ENCODE measurements at regions not wholly inside any gene's neighbourhood (a gene's known extent, or its start where the extent isn't known, plus 50 kb on each side); places are given as distances from the start of the nearest gene placed in this dataset.

- DNase-seq (ENCODE audit: low spot score) = no peak
These were observed 78.5 kb upstream of the PCBD1 start for GRCh38 chr10:70966646-70967553.

DNA sequence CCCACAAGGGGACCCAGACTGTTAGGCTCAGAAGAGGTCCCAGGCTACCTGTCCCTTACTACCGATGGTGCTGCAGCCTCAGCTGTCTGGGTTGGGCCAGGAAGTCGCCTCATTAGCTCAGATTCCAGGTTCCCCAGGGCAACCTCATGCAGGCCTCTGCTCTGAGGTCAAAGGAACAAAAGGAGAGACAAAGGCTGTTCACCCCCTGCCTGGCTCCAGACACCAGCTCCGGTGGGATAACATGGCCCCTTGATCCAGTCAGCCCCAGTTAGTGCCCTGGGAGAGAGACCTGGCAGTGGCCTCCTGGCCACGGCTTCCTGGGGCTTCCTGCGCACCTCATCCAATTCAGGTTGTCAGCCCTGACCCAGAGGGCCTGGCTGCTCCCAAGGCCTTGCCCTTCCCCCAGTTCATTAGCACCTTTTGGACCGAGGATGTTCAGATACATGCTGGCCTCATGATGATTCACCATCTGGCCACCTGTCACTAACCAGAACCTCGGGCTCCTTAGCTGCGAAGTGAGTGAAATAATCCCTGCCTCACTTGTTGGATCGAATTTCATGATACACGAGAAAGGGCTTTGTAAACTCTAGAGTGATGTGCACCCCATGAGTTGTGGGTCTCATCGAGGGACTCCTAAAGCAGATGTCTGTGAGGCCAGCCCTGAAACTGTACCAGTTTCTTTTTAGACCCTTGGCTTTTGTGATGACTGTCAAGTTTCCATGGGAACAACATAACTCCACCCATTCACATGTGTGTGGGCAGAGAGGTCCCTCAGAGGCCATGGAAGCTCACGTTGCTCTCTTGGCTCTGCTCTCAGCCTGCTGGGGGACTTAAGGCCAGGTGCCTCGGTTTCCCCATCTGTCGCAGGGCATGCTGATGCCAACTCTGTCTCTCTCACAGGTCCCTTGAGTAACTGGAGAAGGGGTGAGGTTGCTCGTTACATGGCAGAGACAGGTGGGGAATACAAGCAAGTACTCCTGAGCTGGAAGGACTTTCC, 79.5 kb upstream of the PCBD1 start:
- peak; percentile 20 for DNase-seq (ENCODE audit: low spot score)

- DNase-seq (ENCODE audit: low spot score) = no peak
These were observed 80.8 kb upstream of the PCBD1 start for GRCh38 chr10:70969188-70969587.

DNA sequence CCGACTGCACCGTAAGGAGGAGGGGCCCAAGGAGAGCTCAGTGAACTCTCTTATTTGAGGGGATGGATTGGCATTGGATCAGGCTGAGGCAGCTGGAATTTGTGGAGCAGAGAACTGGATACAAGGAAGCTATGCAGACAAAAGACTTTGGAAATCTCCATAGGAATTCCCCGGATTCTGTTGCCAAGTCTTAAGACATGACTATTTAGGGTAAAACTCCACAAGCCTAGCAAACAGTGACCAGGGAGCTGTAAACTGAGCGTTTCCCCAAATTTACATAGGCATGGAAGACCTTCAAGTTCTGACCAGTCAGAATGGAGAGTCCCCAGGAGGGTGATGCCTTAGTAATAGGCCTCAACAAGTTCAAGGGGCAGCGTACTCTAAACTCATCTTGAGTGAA, 82.5 kb upstream of the PCBD1 start:
- no peak for DNase-seq (ENCODE audit: low spot score)

- no peak for DNase-seq (ENCODE audit: low spot score)
These were observed 84.9 kb upstream of the PCBD1 start for GRCh38 chr10:70973275-70973674.

- DNase-seq (ENCODE audit: low spot score) = peak; percentile 57
These were observed 86.1 kb upstream of the PCBD1 start for GRCh38 chr10:70974351-70974901.

DNA sequence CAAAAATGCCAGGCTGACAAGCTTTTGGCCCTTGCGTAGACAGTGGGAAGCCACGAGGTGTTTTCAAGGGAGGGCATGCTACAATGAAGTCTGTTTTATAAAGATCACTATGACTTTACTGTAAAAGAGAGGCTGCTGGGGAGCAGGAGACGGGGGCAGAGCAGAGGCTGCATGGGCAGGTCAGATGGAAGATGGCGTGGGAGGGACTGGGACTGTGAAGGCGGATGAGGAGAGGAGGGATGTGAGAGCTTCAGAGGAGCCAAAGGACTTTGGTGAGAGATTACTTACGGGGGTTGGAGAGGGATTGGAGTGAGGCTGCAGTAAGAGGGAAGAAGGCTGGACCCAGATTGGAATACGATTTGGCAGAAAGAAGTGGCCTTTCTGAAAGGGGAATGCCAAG, 86.6 kb upstream of the PCBD1 start:
- DNase-seq (ENCODE audit: low spot score) = no peak

DNA sequence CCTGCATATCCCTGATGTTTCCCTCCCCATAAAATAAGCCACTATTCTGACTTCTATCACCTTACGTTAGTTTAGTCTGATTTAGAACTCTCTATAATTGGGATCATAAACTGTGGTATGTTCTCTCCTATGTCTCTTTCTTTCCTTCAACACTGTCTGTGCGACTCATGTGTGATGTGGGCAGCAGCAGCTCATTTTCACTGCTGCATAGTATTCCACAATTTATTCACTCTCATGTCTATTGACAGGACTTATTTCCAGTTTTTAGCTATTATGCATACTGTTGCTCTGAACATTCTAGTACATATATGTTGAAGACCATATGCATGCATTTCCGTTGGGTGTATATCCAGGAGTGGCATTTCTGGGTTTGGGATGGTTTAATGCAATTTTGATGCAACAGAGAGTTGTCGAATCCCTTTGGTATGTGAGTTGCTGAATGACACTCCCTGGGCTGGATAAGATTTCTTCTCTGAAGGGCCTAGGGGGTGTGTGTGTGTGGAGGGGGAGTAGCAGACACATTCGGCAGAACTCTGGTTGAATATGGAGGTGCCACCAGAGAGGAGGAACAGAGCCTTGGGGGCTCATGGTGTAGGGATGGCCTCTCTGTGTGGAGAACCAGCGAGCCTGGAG, 87.8 kb upstream of the PCBD1 start:
- DNase-seq (ENCODE audit: low spot score) = no peak

- DNase-seq (ENCODE audit: low spot score) = no peak
These were observed 89.3 kb upstream of the PCBD1 start for GRCh38 chr10:70977625-70978024.

GRCh38 chr10:70978181-70978580, 89.8 kb upstream of the PCBD1 start:
- no peak for DNase-seq (ENCODE audit: low spot score)

GRCh38 chr10:70978816-70979480, 90.6 kb upstream of the PCBD1 start:
- DNase-seq (ENCODE audit: low spot score) = no peak

DNA sequence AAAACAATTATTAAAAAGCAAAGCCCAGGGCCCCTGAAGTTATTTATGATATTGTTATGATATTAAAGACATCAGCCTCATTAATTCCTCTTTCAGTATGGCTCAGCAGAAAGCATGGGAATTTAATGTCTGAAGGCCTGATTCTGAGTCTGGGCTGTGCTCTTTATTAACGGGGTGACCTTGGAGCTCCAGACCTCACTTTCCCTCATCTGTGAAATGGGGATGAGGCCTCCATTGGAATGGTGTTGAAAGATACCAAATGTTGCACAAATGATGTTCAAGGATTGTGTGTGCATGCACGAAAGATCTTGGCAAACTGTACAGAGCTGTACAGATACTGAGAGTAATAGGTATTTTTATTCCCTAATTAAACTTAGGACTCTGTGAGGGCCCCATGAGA, 92.3 kb upstream of the PCBD1 start:
- no peak for DNase-seq (ENCODE audit: low spot score)

DNA sequence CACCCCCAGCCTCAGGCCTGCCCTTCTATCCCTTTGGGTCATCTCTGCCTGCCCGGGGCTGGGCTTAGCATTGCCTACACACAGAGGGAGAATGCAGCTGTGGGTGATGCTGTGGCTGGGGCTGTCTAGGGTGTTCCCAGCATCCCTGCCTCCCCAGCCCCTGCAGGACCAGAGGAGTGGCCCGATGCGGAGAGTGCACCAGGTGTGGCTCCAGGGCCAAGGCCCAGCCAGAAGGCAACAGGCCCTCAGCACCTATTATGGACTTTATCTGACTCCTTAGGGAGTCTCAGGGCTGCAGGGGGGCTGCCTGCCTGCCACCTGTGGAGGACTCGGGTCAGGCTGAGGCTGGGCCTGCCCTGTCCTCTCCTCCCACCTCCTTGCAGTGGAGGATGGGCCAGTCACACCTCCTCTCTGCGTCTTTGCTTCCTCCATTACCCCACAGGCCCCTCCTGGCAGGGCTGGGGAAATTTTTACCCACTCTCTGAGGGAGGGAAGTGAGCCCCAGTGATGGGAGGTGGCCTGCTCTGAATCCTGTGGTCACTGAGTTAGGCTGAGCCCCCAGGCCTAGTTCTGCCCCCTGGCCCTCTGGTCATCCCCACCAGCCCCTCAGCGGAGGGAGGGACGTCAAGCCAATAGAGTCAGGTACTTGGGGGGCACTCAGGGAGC, 92.9 kb upstream of the PCBD1 start:
- DNase-seq (ENCODE audit: low spot score) = no peak

GRCh38 chr10:70981936-70982335, 93.6 kb upstream of the PCBD1 start:
- DNase-seq (ENCODE audit: low spot score) = no peak

DNA sequence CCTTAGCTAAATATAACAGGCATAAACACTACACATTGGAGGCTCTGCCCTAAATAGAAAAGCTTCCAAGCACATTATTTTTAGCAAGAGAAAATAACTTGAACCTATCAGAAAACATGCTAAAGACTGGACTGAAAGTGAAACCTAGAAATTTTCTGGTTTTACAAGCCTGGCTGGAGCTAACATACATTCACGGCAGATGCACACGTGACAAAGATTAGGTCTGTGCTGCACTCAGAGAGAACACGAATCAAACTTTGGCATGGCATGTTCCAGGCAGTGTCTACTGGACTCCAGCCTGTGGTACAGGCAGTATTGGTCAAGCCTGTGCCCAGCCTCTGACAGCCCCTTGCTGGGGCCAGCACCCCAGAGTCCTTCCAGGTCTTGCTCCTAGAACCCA, 94.1 kb upstream of the PCBD1 start:
- DNase-seq (ENCODE audit: low spot score) = no peak

- peak; percentile 72 for DNase-seq (ENCODE audit: low spot score)
These were observed 96.8 kb upstream of the PCBD1 start for GRCh38 chr10:70984986-70985722.

GRCh38 chr10:70985824-70986622, 97.7 kb upstream of the PCBD1 start:
- peak; percentile 90 for DNase-seq (ENCODE audit: low spot score)

GRCh38 chr10:70986623-70986950, 98.2 kb upstream of the PCBD1 start:
- no peak for DNase-seq (ENCODE audit: low spot score)

DNA sequence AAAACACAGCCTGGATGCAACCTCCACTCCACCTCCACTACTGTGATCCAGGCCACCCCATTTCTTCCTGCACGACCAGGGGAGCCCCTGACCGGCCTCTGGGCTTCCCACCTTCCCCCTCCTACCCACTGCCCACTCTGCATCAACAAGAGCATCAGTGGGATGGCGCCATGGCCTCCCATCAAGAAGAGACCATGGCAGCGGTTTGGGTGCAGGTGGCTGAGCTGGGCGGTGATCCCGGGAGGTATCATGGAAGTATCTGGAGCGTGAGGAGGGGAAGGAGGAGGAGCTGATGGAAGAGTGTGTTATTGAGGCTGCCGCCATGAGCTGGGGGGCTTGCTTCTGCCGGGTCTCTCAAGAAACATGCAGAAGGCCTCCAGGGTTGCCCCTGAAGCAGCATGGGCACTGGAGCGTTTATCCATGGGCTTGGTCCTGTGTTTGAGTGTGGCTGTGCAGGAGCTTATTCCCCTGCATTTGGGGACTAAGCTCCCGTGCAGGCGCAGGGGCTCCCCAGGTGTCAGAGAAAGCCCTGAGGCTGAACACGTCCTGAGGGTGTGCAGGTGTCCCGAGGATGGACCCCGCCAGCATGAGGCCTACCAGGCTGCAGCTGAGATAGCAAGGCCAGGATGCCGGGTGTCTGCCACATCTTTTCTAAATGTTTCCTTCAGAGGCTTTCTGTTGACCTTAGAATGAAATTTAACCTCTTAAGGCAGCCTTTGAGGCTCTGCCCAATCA, 99.2 kb upstream of the PCBD1 start:
- DNase-seq (ENCODE audit: low spot score) = no peak

All from H4 (cell line).